Breast epithelium (tissue), 4 donors: ENCODE measurements at regions not wholly inside any gene's neighbourhood (a gene's known extent, or its start where the extent isn't known, plus 50 kb on each side); places are given as distances from the start of the nearest gene placed in this dataset.
"Not testable (repeated sequence)": the region's sequence is repeated elsewhere in the genome, so short reads cannot be mapped to it uniquely, and the experiment has no call there.

Source experiments
- DNase-seq, 2 donors: peaks; one replicate each; pipeline ENCODE4 v3.0.0-alpha.2; 2019; ENCODE audit warnings: low spot score in 2 of 2
- H3K27ac ChIP-seq, 2 donors: fragments of 200-600 bp; sonication (generic) in 1 of 2; one replicate each; pipeline ENCODE4 v1.5.1; 2016 to 2019; ENCODE audit warnings: mild to moderate bottlenecking in 1 of 2
- H3K27me3 ChIP-seq, 2 donors: fragments of 200-600 bp; sonication (generic) in 1 of 2; one replicate each; pipeline versions ENCODE4 v1.5.1 to v1.6.0; 2017 to 2019; ENCODE audit warnings: control low read depth in 1 of 2, mild to moderate bottlenecking in 1 of 2
- H3K36me3 ChIP-seq: fragments of 200-600 bp; one replicate; pipeline ENCODE4 v1.5.1; 2019
- H3K4me1 ChIP-seq, 2 donors: fragments of 200-600 bp; sonication (generic); one replicate each; pipeline ENCODE4 v1.5.1; 2016 to 2019; ENCODE audit warnings: control low read depth in 1 of 2
- H3K4me3 ChIP-seq, 3 donors: fragments of 200-600 bp; sonication (generic); 1 replicate in 2 of 3; 2 replicates in 1 of 3; pipeline ENCODE4 v1.5.1; 2016 to 2019; ENCODE audit warnings: mild to moderate bottlenecking in 3 of 3, moderate library complexity in 2 of 3
- H3K9me3 ChIP-seq, 2 donors: fragments of 200-600 bp; sonication (generic) in 1 of 2; one replicate each; pipeline ENCODE4 v1.5.1; 2016 to 2019; ENCODE audit warnings: control low read depth in 1 of 2
- POLR2A ChIP-seq: fragments of 450-650 bp; IDR thresholded peaks from one replicate; pipeline ENCODE4 v1.6.1; 2016; ENCODE audit warnings: antibody characterized with exemption, mild to moderate bottlenecking, moderate library complexity
- POLR2AphosphoS5 ChIP-seq, 3 donors: sonication (generic); formaldehyde crosslinking; IDR thresholded peaks; one replicate each; pipeline ENCODE4 v1.6.1; 2017; ENCODE audit warnings: antibody characterized with exemption in 3 of 3
- intact Hi-C: fragments of 100-400 bp; cut with DNase I; formaldehyde crosslinking; loops from one replicate; pipeline ENCODE4 v1.15.1; 2023; ENCODE audit warnings: low total_unique reads
- TF ChIP-seq, protein P1 (sequence below), 3 donors: fragments of 450-650 bp; IDR thresholded peaks; one replicate each; pipeline ENCODE4 v1.5.1; 2016 to 2017; ENCODE audit warnings: antibody characterized with exemption in 3 of 3, mild to moderate bottlenecking in 3 of 3, moderate library complexity in 3 of 3

DNA sequence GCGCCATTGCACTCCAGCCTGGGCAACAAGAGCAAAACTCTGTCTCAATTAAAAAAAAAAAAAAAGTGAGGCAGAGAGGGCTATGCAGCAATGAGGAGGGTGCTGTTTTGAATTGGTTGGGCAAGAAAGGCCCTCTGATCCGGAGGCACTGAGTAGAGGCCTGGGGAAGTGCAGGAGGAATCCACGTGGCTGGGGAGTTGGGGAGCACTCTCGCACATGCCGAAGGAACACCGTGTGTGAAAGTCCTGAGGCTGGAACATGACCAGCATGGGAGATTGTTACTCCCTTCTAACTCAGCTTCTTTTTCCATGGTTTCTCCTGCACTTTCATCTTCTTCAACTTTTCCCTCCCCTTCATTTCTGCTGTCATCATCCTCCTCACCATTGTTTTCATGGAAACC is 347.9 kb upstream of the HS6ST1 start:
- no peaks in the 10 kb centered on the region for H3K4me1 ChIP-seq
- no peaks in the 10 kb centered on the region for H3K27me3 ChIP-seq
- no peak for DNase-seq
- intact Hi-C loops, result loop anchor here (5.0 kb wide), 1 partner anchor 881 kb away; no protein-coding TSS in a partner anchor
- H3K9me3 ChIP-seq, result no peaks in the 10 kb centered on the region
- H3K36me3 ChIP-seq, result no peaks in the 10 kb centered on the region
- TF ChIP-seq POLR2A (no peak), POLR2AphosphoS5 (IDR thresholded peaks at IDR 0.05) (no peak)
- TF ChIP-seq, protein P1, sequence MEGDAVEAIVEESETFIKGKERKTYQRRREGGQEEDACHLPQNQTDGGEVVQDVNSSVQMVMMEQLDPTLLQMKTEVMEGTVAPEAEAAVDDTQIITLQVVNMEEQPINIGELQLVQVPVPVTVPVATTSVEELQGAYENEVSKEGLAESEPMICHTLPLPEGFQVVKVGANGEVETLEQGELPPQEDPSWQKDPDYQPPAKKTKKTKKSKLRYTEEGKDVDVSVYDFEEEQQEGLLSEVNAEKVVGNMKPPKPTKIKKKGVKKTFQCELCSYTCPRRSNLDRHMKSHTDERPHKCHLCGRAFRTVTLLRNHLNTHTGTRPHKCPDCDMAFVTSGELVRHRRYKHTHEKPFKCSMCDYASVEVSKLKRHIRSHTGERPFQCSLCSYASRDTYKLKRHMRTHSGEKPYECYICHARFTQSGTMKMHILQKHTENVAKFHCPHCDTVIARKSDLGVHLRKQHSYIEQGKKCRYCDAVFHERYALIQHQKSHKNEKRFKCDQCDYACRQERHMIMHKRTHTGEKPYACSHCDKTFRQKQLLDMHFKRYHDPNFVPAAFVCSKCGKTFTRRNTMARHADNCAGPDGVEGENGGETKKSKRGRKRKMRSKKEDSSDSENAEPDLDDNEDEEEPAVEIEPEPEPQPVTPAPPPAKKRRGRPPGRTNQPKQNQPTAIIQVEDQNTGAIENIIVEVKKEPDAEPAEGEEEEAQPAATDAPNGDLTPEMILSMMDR (IDR thresholded peaks at IDR 0.05), result no peak
- no peak overlapping the region for H3K27ac ChIP-seq
- H3K4me3 ChIP-seq, result no peak overlapping the region

DNA sequence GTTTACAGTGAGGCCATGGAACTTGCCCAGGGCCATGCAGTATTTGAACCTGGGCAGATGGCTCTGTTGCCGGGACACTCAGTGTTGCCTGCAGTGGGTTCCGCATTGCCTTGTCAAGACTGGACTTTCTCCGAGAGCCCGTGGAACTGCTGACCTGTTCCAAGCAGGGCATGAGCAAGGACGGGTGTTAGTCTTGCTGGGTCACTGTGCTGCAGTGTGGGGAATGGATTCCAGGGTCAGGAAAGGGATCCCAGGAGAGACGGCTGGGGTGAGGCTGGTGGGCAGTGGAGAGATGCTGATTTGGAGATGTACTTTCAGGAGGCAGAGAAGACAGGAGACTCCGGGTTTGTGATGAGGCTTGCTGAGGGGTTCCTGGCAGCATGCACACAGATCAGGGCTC is 348.7 kb upstream of the HS6ST1 start:
- intact Hi-C loops, result loop anchor here (5.0 kb wide), 1 partner anchor 880 kb away; no protein-coding TSS in a partner anchor
- Histone ChIP-seq H3K4me1 (no peaks in the 10 kb centered on the region), H3K27ac (no peak overlapping the region), H3K4me3 (no peak overlapping the region), H3K36me3 (no peaks in the 10 kb centered on the region), H3K27me3 (no peaks in the 10 kb centered on the region), H3K9me3 (peaks cover 0 to 3% of the 10 kb centered on the region in 2 donors)
- DNase-seq, result no peak
- TF ChIP-seq, protein P1 (IDR thresholded peaks at IDR 0.05), result no peak
- TF ChIP-seq POLR2AphosphoS5 (IDR thresholded peaks at IDR 0.05) (no peak), POLR2A (no peak)

DNA sequence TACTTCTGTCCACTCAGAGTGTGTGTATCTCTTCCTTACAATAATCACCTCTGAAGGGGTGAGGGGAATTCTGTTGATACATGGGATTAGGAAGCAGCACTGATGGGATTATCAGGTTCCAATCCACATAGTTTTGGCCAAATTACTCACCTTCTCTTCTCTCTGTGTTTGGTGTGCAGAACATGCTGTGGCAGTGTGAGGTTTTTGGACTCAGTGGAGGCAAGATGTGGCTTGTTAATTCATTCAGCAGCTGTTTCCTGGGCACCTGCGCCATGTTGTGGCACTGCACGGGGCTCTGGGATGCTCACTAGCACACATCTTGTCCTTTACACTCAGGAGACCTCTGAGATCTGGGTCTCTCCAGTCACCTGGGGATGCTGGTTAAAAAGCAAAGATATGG is 350.3 kb upstream of the HS6ST1 start:
- H3K27ac ChIP-seq, result no peak overlapping the region
- no peak for TF ChIP-seq POLR2AphosphoS5 (IDR thresholded peaks at IDR 0.05)
- TF ChIP-seq, protein P1 (IDR thresholded peaks at IDR 0.05), result no peak
- no peak for TF ChIP-seq POLR2A
- no peak for DNase-seq
- no peaks in the 10 kb centered on the region for H3K4me1 ChIP-seq
- H3K9me3 ChIP-seq, result peaks cover 0 to 3% of the 10 kb centered on the region in 2 donors
- no peaks in the 10 kb centered on the region for H3K36me3 ChIP-seq
- H3K27me3 ChIP-seq, result no peaks in the 10 kb centered on the region
- intact Hi-C loops, result loop anchor here (5.0 kb wide), 1 partner anchor 878 kb away; no protein-coding TSS in a partner anchor
- H3K4me3 ChIP-seq, result no peak overlapping the region

DNA sequence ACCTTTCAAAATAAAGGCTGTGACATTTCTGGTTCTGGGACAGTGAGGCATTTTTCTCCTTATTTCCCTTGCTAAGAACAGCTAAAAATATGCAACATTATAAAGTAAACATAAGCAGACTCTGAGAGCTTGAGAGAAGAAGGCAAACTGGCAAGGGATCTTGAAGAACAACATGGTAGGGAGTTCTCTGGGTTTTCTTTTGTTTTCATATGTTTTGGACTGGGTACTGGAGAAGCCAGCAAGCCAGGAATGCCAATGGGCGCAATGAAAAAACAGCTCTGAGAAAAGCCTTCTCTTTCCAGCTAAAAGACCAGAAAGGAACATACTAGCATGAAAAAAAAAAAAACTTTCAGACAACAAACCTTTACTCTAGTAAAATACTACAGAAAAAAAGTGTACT is 351.4 kb upstream of the HS6ST1 start:
- H3K27ac ChIP-seq, result no peak overlapping the region
- H3K36me3 ChIP-seq, result no peaks in the 10 kb centered on the region
- no peak overlapping the region for H3K4me3 ChIP-seq
- DNase-seq, result no peak
- H3K9me3 ChIP-seq, result peaks cover 0 to 3% of the 10 kb centered on the region in 2 donors
- TF ChIP-seq, protein P1 (IDR thresholded peaks at IDR 0.05), result no peak
- H3K27me3 ChIP-seq, result no peaks in the 10 kb centered on the region
- intact Hi-C loops, result no loop called here
- no peaks in the 10 kb centered on the region for H3K4me1 ChIP-seq

DNA sequence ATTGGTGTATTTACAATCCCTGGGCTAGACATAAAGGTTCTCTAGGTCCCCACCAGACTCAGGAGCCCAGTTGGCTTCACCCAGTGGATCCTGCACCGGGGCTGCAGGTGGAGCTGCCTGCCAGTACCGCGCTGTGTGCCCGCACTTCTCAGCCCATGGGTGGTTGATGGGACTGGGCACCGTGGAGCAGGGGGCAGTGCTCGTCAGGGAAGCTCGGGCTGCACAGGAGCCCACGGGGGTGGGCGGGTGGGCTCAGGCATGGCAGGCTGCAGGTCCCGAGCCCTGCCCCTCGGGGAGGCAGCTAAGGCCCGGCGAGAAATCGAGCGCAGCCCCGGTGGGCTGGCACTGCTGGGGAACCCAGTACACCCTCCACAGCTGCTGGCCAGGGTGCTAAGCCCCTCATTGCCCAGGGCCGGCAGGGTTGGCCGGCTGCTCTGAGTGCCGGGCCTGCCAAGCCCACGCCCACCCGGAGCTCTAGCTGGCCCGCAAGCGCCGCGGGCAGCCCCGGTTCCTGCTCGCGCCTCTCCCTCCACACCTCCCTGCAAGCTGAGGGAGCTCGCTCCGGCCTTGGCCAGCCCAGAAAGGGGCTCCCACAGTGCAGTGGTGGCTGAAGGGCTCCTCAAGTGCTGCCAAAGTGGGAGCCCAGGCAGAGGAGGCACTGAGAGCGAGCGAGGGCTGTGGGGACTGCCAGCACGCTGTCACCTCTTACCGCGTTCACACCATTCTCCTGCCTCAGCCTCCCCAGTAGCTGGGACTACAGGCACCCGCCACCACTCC is 353.5 kb upstream of the HS6ST1 start:
- H3K27me3 ChIP-seq, H3K4me1 ChIP-seq, H3K27ac ChIP-seq, DNase-seq, H3K4me3 ChIP-seq, intact Hi-C loops, H3K36me3 ChIP-seq, H3K9me3 ChIP-seq: not testable (repeated sequence)

DNA sequence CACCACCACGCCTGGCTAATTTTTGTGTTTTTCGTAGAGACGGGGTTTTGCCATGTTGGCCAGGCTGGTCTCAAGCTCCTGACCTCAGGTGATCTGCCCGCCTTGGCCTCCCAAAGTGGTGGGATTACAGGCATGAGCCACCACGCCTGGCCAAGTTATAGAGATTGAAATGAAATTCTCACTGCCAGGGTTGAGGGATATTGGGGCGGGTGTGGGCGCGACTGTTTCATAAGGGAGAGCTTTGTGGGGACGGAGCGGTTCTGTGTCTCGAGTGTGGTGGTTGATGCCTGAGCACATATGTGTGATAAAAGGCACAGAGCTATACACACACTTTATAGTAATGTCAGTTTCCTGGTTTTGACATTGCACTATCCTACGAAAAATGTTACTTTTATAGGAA is 361.0 kb upstream of the HS6ST1 start:
- H3K4me1 ChIP-seq, H3K4me3 ChIP-seq, H3K27me3 ChIP-seq, intact Hi-C loops, DNase-seq, H3K36me3 ChIP-seq, H3K9me3 ChIP-seq, H3K27ac ChIP-seq: not testable (repeated sequence)
